ENCODE measurements at regions not wholly inside any gene's neighbourhood (a gene's known extent, or its start where the extent isn't known, plus 50 kb on each side); places are given as distances from the start of the nearest gene placed in this dataset.
A peak's percentile ranks its signal among the peaks of the same experiment; 100 is the strongest.

GRCh38 chr3:117519776-117520175, 810.2 kb downstream of the TUSC7 start:
- DNase-seq (ENCODE audit: low spot score) = no peak

- DNase-seq (ENCODE audit: low spot score) = no peak
These were observed 811.0 kb downstream of the TUSC7 start for GRCh38 chr3:117520582-117520981.

GRCh38 chr3:117523418-117523817, 813.8 kb downstream of the TUSC7 start:
- DNase-seq (ENCODE audit: low spot score) = no peak

- peak; percentile 26 for DNase-seq (ENCODE audit: low spot score)
These were observed 815.3 kb downstream of the TUSC7 start for GRCh38 chr3:117524890-117525289.

GRCh38 chr3:117526470-117527079, 817.0 kb downstream of the TUSC7 start:
- peak; percentile 39 for DNase-seq (ENCODE audit: low spot score)

- no peak for DNase-seq (ENCODE audit: low spot score)
These were observed 817.8 kb downstream of the TUSC7 start for GRCh38 chr3:117527346-117527745.

GRCh38 chr3:117528688-117529087, 819.1 kb downstream of the TUSC7 start:
- DNase-seq (ENCODE audit: low spot score) = no peak

GRCh38 chr3:117531078-117531767, 821.6 kb downstream of the TUSC7 start:
- DNase-seq (ENCODE audit: low spot score) = peak; percentile 14

GRCh38 chr3:117532268-117532667, 822.7 kb downstream of the TUSC7 start:
- DNase-seq (ENCODE audit: low spot score) = no peak

- no peak for DNase-seq (ENCODE audit: low spot score)
These were observed 824.6 kb downstream of the TUSC7 start for GRCh38 chr3:117534138-117534537.

- no peak for DNase-seq (ENCODE audit: low spot score)
These were observed 826.4 kb downstream of the TUSC7 start for GRCh38 chr3:117536006-117536405.

GRCh38 chr3:117537949-117538348, 828.4 kb downstream of the TUSC7 start:
- no peak for DNase-seq (ENCODE audit: low spot score)

GRCh38 chr3:117539729-117540128, 830.1 kb downstream of the TUSC7 start:
- DNase-seq (ENCODE audit: low spot score) = no peak

- DNase-seq (ENCODE audit: low spot score) = no peak
These were observed 831.0 kb downstream of the TUSC7 start for GRCh38 chr3:117540597-117540996.

GRCh38 chr3:117541721-117542120, 832.1 kb downstream of the TUSC7 start:
- DNase-seq (ENCODE audit: low spot score) = no peak

GRCh38 chr3:117543521-117543920, 833.9 kb downstream of the TUSC7 start:
- no peak for DNase-seq (ENCODE audit: low spot score)

- no peak for DNase-seq (ENCODE audit: low spot score)
These were observed 835.9 kb downstream of the TUSC7 start for GRCh38 chr3:117545484-117545883.

GRCh38 chr3:117547956-117548550, 838.5 kb downstream of the TUSC7 start:
- DNase-seq (ENCODE audit: low spot score) = peak; percentile 71

- no peak for DNase-seq (ENCODE audit: low spot score)
These were observed 839.0 kb downstream of the TUSC7 start for GRCh38 chr3:117548600-117548999.

GRCh38 chr3:117549716-117550115, 840.1 kb downstream of the TUSC7 start:
- no peak for DNase-seq (ENCODE audit: low spot score)

- no peak for DNase-seq (ENCODE audit: low spot score)
These were observed 841.2 kb downstream of the TUSC7 start for GRCh38 chr3:117550766-117551165.

GRCh38 chr3:117553461-117553860, 843.9 kb downstream of the TUSC7 start:
- peak; percentile 16 for DNase-seq (ENCODE audit: low spot score)

GRCh38 chr3:117556646-117557407, 847.2 kb downstream of the TUSC7 start:
- no peak for DNase-seq (ENCODE audit: low spot score)

Data from AG20443 (cell line).